ENCODE measurements at regions not wholly inside any gene's neighbourhood (a gene's known extent, or its start where the extent isn't known, plus 50 kb on each side); places are given as distances from the start of the nearest gene placed in this dataset.

GRCh38 chr21:38569733-38570132, 71.5 kb upstream of the ERG start:
- TF ChIP-seq, protein P1, sequence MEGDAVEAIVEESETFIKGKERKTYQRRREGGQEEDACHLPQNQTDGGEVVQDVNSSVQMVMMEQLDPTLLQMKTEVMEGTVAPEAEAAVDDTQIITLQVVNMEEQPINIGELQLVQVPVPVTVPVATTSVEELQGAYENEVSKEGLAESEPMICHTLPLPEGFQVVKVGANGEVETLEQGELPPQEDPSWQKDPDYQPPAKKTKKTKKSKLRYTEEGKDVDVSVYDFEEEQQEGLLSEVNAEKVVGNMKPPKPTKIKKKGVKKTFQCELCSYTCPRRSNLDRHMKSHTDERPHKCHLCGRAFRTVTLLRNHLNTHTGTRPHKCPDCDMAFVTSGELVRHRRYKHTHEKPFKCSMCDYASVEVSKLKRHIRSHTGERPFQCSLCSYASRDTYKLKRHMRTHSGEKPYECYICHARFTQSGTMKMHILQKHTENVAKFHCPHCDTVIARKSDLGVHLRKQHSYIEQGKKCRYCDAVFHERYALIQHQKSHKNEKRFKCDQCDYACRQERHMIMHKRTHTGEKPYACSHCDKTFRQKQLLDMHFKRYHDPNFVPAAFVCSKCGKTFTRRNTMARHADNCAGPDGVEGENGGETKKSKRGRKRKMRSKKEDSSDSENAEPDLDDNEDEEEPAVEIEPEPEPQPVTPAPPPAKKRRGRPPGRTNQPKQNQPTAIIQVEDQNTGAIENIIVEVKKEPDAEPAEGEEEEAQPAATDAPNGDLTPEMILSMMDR (IDR thresholded peaks at IDR 0.05; ENCODE audit: low read depth, low read length, poor library complexity, severe bottlenecking) = no peak
- TF ChIP-seq EZH2phosphoT487 (IDR thresholded peaks at IDR 0.05; ENCODE audit: borderline replicate concordance, low read length) = no peak

Measured in DOHH2 (cell line).